ENCODE measurements at regions not wholly inside any gene's neighbourhood (a gene's known extent, or its start where the extent isn't known, plus 50 kb on each side); places are given as distances from the start of the nearest gene placed in this dataset.
"Not testable (repeated sequence)": the region's sequence is repeated elsewhere in the genome, so short reads cannot be mapped to it uniquely, and the experiment has no call there.

- TF ChIP-seq, protein P1, sequence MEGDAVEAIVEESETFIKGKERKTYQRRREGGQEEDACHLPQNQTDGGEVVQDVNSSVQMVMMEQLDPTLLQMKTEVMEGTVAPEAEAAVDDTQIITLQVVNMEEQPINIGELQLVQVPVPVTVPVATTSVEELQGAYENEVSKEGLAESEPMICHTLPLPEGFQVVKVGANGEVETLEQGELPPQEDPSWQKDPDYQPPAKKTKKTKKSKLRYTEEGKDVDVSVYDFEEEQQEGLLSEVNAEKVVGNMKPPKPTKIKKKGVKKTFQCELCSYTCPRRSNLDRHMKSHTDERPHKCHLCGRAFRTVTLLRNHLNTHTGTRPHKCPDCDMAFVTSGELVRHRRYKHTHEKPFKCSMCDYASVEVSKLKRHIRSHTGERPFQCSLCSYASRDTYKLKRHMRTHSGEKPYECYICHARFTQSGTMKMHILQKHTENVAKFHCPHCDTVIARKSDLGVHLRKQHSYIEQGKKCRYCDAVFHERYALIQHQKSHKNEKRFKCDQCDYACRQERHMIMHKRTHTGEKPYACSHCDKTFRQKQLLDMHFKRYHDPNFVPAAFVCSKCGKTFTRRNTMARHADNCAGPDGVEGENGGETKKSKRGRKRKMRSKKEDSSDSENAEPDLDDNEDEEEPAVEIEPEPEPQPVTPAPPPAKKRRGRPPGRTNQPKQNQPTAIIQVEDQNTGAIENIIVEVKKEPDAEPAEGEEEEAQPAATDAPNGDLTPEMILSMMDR (IDR thresholded peaks at IDR 0.05; ENCODE audit: borderline replicate concordance, extremely low read depth, low read length, poor library complexity, severe bottlenecking): not testable (repeated sequence)
- not testable (repeated sequence) for TF ChIP-seq EZH2 (IDR thresholded peaks at IDR 0.05; ENCODE audit: borderline replicate concordance, low read depth, low read length, severe bottlenecking)
Observed at GRCh38 chr2:77592955-77593354, 70.8 kb upstream of the LRRTM4 start.

All from DND-41 (cell line).